K562 (cell line): ENCODE measurements at regions not wholly inside any gene's neighbourhood (a gene's known extent, or its start where the extent isn't known, plus 50 kb on each side); places are given as distances from the start of the nearest gene placed in this dataset.

Experiments used
- ATF7 ChIP-seq: fragments of 450-650 bp; IDR thresholded peaks from 2 replicates; pipeline ENCODE4 v1.7.1; 2014; ENCODE audit warnings: mild to moderate bottlenecking, moderate library complexity
- CCAR2 ChIP-seq: fragments of 200-400 bp; formaldehyde crosslinking; IDR thresholded peaks from 2 replicates; pipeline ENCODE4 v1.6.1; 2017; ENCODE audit warnings: mild to moderate bottlenecking, low read depth, low read length
- GTF3C2 ChIP-seq: IDR thresholded peaks from 3 replicates; pipeline ENCODE4 v1.6.1; 2011; ENCODE audit warnings: borderline replicate concordance, mild to moderate bottlenecking, moderate library complexity; ENCODE audit not compliant: insufficient read length; ENCODE audit errors: extremely low read depth
- MLX ChIP-seq, 2 experiments: fragments of 450-650 bp in 1 of 2; sonication (generic) in 1 of 2; formaldehyde crosslinking; conservative IDR thresholded peaks; 2 replicates each; pipeline versions ENCODE4 v1.4.0 to v1.8.1; 2020 to 2022; ENCODE audit warnings: mild to moderate bottlenecking in 1 of 2, missing genetic modification reagents in 1 of 2
- MXI1 ChIP-seq: IDR thresholded peaks from 2 replicates; pipeline ENCODE4 v1.6.1; 2011; ENCODE audit warnings: low read depth, mild to moderate bottlenecking, improper control_type of control experiment, low read length
- TF ChIP-seq, protein P1 (sequence below): sonication (generic); formaldehyde crosslinking; IDR thresholded peaks from 2 replicates; pipeline ENCODE4 v1.5.0; 2020; ENCODE audit warnings: missing genetic modification reagents
- TF ChIP-seq, protein P2 (sequence below), 2 experiments: fragments of 450-650 bp in 1 of 2; IDR thresholded peaks; 2 replicates each; pipeline ENCODE4 v1.6.1; 2011 to 2017; ENCODE audit warnings: low read depth in 2 of 2, antibody characterized with exemption in 1 of 2, borderline replicate concordance in 1 of 2, low read length in 1 of 2, mild to moderate bottlenecking in 1 of 2, mixed read lengths in 1 of 2; ENCODE audit not compliant: control insufficient read depth in 1 of 2

- TF ChIP-seq CCAR2: no peak
- no peak for TF ChIP-seq ATF7
- TF ChIP-seq MLX (CRISPR knock-in tag; conservative IDR thresholded peaks at IDR 0.05): no peak
- TF ChIP-seq, protein P1, sequence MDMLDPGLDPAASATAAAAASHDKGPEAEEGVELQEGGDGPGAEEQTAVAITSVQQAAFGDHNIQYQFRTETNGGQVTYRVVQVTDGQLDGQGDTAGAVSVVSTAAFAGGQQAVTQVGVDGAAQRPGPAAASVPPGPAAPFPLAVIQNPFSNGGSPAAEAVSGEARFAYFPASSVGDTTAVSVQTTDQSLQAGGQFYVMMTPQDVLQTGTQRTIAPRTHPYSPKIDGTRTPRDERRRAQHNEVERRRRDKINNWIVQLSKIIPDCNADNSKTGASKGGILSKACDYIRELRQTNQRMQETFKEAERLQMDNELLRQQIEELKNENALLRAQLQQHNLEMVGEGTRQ (CRISPR knock-in tag): no peak
- TF ChIP-seq MXI1: no peak
- TF ChIP-seq, protein P2, sequence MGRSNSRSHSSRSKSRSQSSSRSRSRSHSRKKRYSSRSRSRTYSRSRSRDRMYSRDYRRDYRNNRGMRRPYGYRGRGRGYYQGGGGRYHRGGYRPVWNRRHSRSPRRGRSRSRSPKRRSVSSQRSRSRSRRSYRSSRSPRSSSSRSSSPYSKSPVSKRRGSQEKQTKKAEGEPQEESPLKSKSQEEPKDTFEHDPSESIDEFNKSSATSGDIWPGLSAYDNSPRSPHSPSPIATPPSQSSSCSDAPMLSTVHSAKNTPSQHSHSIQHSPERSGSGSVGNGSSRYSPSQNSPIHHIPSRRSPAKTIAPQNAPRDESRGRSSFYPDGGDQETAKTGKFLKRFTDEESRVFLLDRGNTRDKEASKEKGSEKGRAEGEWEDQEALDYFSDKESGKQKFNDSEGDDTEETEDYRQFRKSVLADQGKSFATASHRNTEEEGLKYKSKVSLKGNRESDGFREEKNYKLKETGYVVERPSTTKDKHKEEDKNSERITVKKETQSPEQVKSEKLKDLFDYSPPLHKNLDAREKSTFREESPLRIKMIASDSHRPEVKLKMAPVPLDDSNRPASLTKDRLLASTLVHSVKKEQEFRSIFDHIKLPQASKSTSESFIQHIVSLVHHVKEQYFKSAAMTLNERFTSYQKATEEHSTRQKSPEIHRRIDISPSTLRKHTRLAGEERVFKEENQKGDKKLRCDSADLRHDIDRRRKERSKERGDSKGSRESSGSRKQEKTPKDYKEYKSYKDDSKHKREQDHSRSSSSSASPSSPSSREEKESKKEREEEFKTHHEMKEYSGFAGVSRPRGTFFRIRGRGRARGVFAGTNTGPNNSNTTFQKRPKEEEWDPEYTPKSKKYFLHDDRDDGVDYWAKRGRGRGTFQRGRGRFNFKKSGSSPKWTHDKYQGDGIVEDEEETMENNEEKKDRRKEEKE (IDR thresholded peaks at IDR 0.05; ENCODE audit: borderline replicate concordance in 1 of 2, control insufficient read depth in 1 of 2, low read depth in 2 of 2, low read length in 1 of 2): no peak
- no peak for TF ChIP-seq GTF3C2
Observed at GRCh38 chr17:54749157-54749556, 151.5 kb upstream of the TOM1L1 start.
